C4-2B (cell line): ENCODE measurements at regions not wholly inside any gene's neighbourhood (a gene's known extent, or its start where the extent isn't known, plus 50 kb on each side); places are given as distances from the start of the nearest gene placed in this dataset.

ENCODE experiments used
- ZFX ChIP-seq: fragments of 450-650 bp; IDR thresholded peaks from 2 replicates; pipeline ENCODE4 v1.6.1; 2017
- TF ChIP-seq, protein P1 (sequence below): fragments of 450-650 bp; conservative IDR thresholded peaks from 2 replicates; pipeline ENCODE4 v1.5.1; 2017; ENCODE audit warnings: mild to moderate bottlenecking

DNA sequence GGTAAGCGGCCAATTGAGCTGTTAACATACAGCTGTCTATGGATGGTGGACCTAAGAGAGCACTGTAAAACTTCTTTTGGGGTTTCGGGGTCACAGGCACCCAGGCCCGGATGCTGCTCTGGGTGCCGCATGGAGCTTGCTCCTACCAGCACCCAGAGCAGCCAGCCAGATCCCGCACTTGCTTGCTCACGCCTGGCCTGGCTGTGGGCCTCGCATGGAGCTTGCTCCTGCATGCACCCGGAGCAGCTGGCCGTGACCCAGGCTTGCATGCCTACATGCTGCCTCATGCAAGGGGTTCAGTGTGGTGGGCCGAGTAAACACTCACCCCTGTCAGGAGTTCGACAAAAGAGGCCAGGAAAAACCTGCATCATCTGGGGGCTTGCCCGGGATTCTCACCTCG, 896.9 kb downstream of the SORCS1 start:
- TF ChIP-seq, protein P1, sequence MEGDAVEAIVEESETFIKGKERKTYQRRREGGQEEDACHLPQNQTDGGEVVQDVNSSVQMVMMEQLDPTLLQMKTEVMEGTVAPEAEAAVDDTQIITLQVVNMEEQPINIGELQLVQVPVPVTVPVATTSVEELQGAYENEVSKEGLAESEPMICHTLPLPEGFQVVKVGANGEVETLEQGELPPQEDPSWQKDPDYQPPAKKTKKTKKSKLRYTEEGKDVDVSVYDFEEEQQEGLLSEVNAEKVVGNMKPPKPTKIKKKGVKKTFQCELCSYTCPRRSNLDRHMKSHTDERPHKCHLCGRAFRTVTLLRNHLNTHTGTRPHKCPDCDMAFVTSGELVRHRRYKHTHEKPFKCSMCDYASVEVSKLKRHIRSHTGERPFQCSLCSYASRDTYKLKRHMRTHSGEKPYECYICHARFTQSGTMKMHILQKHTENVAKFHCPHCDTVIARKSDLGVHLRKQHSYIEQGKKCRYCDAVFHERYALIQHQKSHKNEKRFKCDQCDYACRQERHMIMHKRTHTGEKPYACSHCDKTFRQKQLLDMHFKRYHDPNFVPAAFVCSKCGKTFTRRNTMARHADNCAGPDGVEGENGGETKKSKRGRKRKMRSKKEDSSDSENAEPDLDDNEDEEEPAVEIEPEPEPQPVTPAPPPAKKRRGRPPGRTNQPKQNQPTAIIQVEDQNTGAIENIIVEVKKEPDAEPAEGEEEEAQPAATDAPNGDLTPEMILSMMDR, result no peak
- TF ChIP-seq ZFX, result no peak
